ENCODE measurements at regions not wholly inside any gene's neighbourhood (a gene's known extent, or its start where the extent isn't known, plus 50 kb on each side); places are given as distances from the start of the nearest gene placed in this dataset.

GRCh38 chr11:127531167-127531566 lies 530.6 kb upstream of the KIRREL3 start:
- DNase-seq = no peak

GRCh38 chr11:127528297-127528696 lies 527.7 kb upstream of the KIRREL3 start:
- DNase-seq = no peak

- no peak for DNase-seq
These were observed 524.0 kb upstream of the KIRREL3 start for GRCh38 chr11:127524618-127525017.

GRCh38 chr11:127521413-127521812 lies 520.8 kb upstream of the KIRREL3 start:
- no peak for DNase-seq

- DNase-seq = no peak
These were observed 507.3 kb upstream of the KIRREL3 start for GRCh38 chr11:127507851-127508250.

- DNase-seq = no peak
These were observed 506.1 kb upstream of the KIRREL3 start for GRCh38 chr11:127506647-127507046.

GRCh38 chr11:127506126-127506525 lies 505.6 kb upstream of the KIRREL3 start:
- peak; percentile 54 for DNase-seq

- no peak for DNase-seq
These were observed 495.6 kb upstream of the KIRREL3 start for GRCh38 chr11:127496165-127496564.

GRCh38 chr11:127493330-127494022 lies 492.9 kb upstream of the KIRREL3 start:
- no peak for DNase-seq

GRCh38 chr11:127492029-127492428 lies 491.5 kb upstream of the KIRREL3 start:
- peak; percentile 90 for DNase-seq

- DNase-seq = no peak
These were observed 491.0 kb upstream of the KIRREL3 start for GRCh38 chr11:127491589-127491988.

- DNase-seq = no peak
These were observed 490.3 kb upstream of the KIRREL3 start for GRCh38 chr11:127490896-127491295.

- no peak for DNase-seq
These were observed 485.0 kb upstream of the KIRREL3 start for GRCh38 chr11:127485541-127485940.

- no peak for DNase-seq
These were observed 480.8 kb upstream of the KIRREL3 start for GRCh38 chr11:127481391-127481790.

GRCh38 chr11:127478826-127479225 lies 478.3 kb upstream of the KIRREL3 start:
- DNase-seq = no peak

GRCh38 chr11:127474766-127475165 lies 474.2 kb upstream of the KIRREL3 start:
- no peak for DNase-seq

GRCh38 chr11:127472505-127472904 lies 471.9 kb upstream of the KIRREL3 start:
- no peak for DNase-seq

GRCh38 chr11:127471662-127472061 lies 471.1 kb upstream of the KIRREL3 start:
- no peak for DNase-seq

- no peak for DNase-seq
These were observed 469.8 kb upstream of the KIRREL3 start for GRCh38 chr11:127470306-127470884.

GRCh38 chr11:127464325-127464724 lies 463.8 kb upstream of the KIRREL3 start:
- no peak for DNase-seq

- DNase-seq = no peak
These were observed 461.4 kb upstream of the KIRREL3 start for GRCh38 chr11:127462065-127462344.

GRCh38 chr11:127461241-127462064 lies 460.9 kb upstream of the KIRREL3 start:
- DNase-seq = no peak

GRCh38 chr11:127458561-127458960 lies 458.0 kb upstream of the KIRREL3 start:
- no peak for DNase-seq

GRCh38 chr11:127454856-127455255 lies 454.3 kb upstream of the KIRREL3 start:
- DNase-seq = peak; percentile 85

Measured in DMS79 treated with DMSO at 0.1 percent for 48 hours (cell line).